ENCODE measurements at regions not wholly inside any gene's neighbourhood (a gene's known extent, or its start where the extent isn't known, plus 50 kb on each side); places are given as distances from the start of the nearest gene placed in this dataset.
"Not testable (repeated sequence)": the region's sequence is repeated elsewhere in the genome, so short reads cannot be mapped to it uniquely, and the experiment has no call there.

GRCh38 chr9:89695979-89696378 is 91.2 kb downstream of the GADD45G start:
- TF ChIP-seq CTCF (IDR thresholded peaks at IDR 0.05; ENCODE audit: poor library complexity, severe bottlenecking); EZH2 (IDR thresholded peaks at IDR 0.05; ENCODE audit: borderline replicate concordance, insufficient read depth, low read length, poor library complexity, severe bottlenecking): not testable (repeated sequence)
